ENCODE measurements at regions not wholly inside any gene's neighbourhood (a gene's known extent, or its start where the extent isn't known, plus 50 kb on each side); places are given as distances from the start of the nearest gene placed in this dataset.

DNA sequence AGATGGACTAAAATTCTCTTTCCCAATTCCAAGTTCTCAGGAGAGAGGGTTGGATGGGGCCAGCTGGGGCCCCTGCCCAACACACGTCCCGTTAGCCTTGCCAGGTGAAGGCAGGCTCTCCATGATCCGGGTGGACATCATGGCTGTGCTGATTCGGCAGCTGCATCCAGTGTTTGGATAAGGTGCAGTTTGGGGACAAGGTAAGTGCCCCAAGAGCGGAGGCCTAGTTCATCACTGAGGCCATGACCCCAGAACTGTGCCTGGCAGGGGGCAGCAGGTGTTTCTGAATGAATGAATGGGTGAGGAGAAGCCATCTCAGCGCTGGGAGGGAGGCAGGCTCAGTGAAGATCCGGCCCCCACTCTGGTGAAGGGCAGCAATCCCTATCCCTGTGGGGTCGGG, 520.4 kb downstream of the TBC1D22A start:
- no peak for DNase-seq (ENCODE audit: low read depth)
- H3K4me3 ChIP-seq (ENCODE audit: low read length) = no peak overlapping the region
- TF ChIP-seq, protein P1, sequence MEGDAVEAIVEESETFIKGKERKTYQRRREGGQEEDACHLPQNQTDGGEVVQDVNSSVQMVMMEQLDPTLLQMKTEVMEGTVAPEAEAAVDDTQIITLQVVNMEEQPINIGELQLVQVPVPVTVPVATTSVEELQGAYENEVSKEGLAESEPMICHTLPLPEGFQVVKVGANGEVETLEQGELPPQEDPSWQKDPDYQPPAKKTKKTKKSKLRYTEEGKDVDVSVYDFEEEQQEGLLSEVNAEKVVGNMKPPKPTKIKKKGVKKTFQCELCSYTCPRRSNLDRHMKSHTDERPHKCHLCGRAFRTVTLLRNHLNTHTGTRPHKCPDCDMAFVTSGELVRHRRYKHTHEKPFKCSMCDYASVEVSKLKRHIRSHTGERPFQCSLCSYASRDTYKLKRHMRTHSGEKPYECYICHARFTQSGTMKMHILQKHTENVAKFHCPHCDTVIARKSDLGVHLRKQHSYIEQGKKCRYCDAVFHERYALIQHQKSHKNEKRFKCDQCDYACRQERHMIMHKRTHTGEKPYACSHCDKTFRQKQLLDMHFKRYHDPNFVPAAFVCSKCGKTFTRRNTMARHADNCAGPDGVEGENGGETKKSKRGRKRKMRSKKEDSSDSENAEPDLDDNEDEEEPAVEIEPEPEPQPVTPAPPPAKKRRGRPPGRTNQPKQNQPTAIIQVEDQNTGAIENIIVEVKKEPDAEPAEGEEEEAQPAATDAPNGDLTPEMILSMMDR (IDR thresholded peaks at IDR 0.05; ENCODE audit: insufficient read depth, low read depth, low read length, missing control alignments) = no peak

DNA sequence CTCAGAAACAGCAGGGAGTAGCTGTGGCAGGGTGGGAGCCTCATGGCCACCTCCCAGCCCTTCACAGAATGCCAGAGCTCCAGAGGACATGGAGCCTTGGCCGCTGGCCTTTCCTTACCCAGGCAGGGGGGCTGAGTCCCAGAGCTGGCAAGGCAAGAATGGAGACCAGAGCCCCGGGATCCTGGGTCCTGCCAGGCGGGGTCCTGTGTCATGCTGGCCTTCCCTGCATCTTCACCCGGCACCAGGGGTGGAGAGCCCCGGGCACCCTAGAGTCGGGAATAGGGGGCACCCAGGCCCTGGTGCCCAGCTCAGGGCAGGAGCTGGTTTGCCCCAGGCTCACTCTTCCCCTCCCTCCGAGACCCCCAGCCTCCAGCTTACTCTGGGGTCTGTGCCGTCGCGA, 519.9 kb downstream of the TBC1D22A start:
- no peak for DNase-seq (ENCODE audit: low read depth)
- TF ChIP-seq, protein P1 (IDR thresholded peaks at IDR 0.05; ENCODE audit: insufficient read depth, low read depth, low read length, missing control alignments) = no peak
- H3K4me3 ChIP-seq (ENCODE audit: low read length) = no peak overlapping the region

DNA sequence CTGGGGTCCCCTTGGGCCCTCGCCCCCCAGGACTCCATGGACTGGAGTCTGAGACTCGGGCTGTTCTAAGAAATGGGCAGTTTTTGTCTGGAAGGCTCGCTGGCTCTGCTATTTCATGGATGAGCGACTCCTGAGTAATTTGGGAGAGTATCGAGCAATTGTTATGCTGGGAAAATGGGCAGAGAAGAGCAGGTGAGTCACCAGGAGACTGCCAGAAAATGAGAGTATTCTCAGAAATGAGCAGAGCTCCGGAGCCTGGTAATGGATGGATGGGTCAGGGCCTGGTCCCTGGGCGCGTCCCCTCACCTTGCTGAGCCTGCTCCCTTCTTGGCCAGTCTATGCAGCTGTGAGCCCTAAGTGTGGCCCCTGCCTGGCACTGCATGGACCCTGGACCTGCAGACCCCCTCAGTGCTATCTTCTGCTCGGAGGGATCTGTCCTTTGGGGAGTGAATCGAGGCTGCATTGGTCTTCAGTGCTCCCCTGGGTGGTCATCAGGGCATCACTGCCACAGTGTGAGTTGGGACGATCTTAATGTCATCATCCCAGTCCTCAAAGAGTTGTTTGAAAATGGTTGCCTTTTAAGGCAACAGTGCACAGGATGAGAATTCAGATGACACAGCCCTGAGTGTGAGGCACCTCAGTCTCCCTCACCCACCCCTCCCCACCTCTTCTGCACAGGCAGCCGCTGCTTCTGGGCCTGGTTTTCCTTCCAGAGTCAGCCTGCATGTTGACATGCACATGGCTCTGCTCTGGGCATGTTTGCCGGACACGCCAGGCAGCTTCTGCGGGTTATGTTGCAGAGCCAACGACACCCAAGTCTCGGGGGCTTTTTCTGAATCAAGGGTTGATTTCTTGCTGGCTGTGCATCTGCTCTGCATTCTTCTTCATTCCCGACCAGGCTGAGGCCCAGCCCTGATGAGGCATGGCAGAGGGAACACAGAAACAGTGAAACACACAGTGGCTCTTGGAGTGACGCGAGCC, 519.0 kb downstream of the TBC1D22A start:
- no peak overlapping the region for H3K4me3 ChIP-seq (ENCODE audit: low read length)
- TF ChIP-seq, protein P1 (IDR thresholded peaks at IDR 0.05; ENCODE audit: insufficient read depth, low read depth, low read length, missing control alignments) = no peak
- DNase-seq (ENCODE audit: low read depth) = no peak

DNA sequence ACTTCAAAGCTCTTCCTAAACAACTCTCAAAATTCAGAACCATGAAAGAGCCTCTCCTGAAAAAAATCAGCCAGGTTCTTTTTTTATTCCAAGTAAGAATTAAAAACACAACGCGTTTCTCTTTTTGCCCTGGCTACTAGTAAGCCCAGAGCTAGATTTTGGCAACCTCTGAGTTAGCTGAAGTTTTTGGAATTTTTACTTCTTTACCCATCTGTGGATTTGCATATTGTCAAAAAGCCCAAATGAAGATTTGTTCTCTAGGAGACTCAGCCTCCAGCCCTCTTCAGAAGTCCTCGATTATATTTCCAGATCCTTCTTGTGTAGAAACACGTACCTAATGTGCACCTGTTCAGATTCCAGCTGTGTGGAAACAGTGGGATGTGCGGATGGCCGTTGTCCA, 517.9 kb downstream of the TBC1D22A start:
- DNase-seq (ENCODE audit: low read depth) = no peak
- H3K4me3 ChIP-seq (ENCODE audit: low read length) = no peak overlapping the region
- TF ChIP-seq, protein P1 (IDR thresholded peaks at IDR 0.05; ENCODE audit: insufficient read depth, low read depth, low read length, missing control alignments) = no peak

DNA sequence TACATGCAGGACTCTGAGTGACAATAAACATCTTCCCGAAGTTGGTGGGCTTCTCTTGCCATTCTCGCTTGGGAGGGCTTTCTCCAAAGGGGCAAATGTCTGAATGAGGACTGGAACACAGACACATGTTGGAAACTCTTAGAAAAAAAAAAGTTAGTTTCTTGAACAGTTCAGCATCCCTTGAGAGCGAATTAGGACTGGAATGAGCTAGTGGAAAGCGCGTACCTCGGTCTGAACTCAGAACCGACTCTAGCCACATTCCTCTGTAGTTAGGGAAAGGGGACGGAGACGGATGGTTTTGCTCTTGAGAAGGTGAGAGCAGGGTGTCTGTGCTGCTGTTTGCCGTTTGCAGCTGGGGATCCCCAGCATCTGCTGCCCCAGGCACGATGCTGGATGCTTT, 517.3 kb downstream of the TBC1D22A start:
- no peak for DNase-seq (ENCODE audit: low read depth)
- no peak overlapping the region for H3K4me3 ChIP-seq (ENCODE audit: low read length)
- TF ChIP-seq, protein P1 (IDR thresholded peaks at IDR 0.05; ENCODE audit: insufficient read depth, low read depth, low read length, missing control alignments) = no peak

DNA sequence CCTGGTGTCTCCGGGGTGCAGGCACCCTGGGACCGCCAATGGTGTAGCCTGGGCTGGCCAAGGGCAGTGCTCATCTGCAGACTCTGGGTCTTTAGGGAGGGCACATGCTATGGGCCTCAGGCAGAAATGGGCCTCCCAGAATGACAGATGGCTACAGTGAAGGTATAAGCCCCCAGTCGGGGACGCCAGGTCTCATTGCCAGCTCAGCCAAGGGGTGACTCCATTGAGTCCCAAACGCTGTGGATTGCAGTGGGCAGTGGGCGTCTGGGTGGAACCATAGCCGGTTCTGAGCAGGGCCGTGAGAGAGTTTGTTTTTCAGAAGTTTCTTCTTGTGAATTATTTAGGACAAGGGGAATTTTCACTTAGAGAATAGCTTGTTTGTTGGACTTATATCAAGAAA, 516.9 kb downstream of the TBC1D22A start:
- H3K4me3 ChIP-seq (ENCODE audit: low read length) = no peak overlapping the region
- TF ChIP-seq, protein P1 (IDR thresholded peaks at IDR 0.05; ENCODE audit: insufficient read depth, low read depth, low read length, missing control alignments) = no peak
- no peak for DNase-seq (ENCODE audit: low read depth)

All from epithelial cell of esophagus (primary cell).